ENCODE measurements at regions not wholly inside any gene's neighbourhood (a gene's known extent, or its start where the extent isn't known, plus 50 kb on each side); places are given as distances from the start of the nearest gene placed in this dataset.

- TF ChIP-seq CTCF (IDR thresholded peaks at IDR 0.05) (no peak), POLR2AphosphoS5 (IDR thresholded peaks at IDR 0.05) (no peak), EP300 (IDR thresholded peaks at IDR 0.05) (no peak), POLR2A (IDR thresholded peaks at IDR 0.05) (no peak)
Observed at GRCh38 chr19:31883296-31883990, 462.0 kb upstream of the ZNF507 start.

Measured in gastroesophageal sphincter (tissue), 3 donors.